ENCODE measurements at regions not wholly inside any gene's neighbourhood (a gene's known extent, or its start where the extent isn't known, plus 50 kb on each side); places are given as distances from the start of the nearest gene placed in this dataset.

- H3K9me3 ChIP-seq (ENCODE audit: control insufficient read depth in 2 of 3, insufficient read depth in 1 of 3, low read length in 3 of 3): no peaks in the 10 kb centered on the region
- no peaks in the 10 kb centered on the region for H3K27me3 ChIP-seq (ENCODE audit: control insufficient read depth, insufficient read depth, low read length)
- no peaks in the 10 kb centered on the region for H3K4me1 ChIP-seq (ENCODE audit: control insufficient read depth in 2 of 3, insufficient read depth in 2 of 3, low read depth in 1 of 3, low read length in 3 of 3)
- intact Hi-C loops (cut with DNase I): no loop called here
- no peak overlapping the region for H3K4me3 ChIP-seq (ENCODE audit: low read length in 3 of 3)
- H3K27ac ChIP-seq (ENCODE audit: low read depth in 2 of 2, low read length in 2 of 2): no peak overlapping the region
- DNase-seq (no peak), FAIRE-seq (no peak)
- TF ChIP-seq CTCF (IDR thresholded peaks at IDR 0.05; ENCODE audit: borderline replicate concordance, extremely low read depth, insufficient read depth): no peak
- H3K36me3 ChIP-seq (ENCODE audit: control insufficient read depth in 2 of 3, insufficient read depth in 3 of 3, low read length in 3 of 3): no peaks in the 10 kb centered on the region
- H3K9ac ChIP-seq (ENCODE audit: low read length in 3 of 3): no peak overlapping the region
Measured at GRCh38 chr21:38177919-38178652, 78.7 kb upstream of the KCNJ15 start.

GRCh38 chr21:38178653-38179470, 77.9 kb upstream of the KCNJ15 start:
- H3K36me3 ChIP-seq (ENCODE audit: control insufficient read depth in 2 of 3, insufficient read depth in 3 of 3, low read length in 3 of 3): no peaks in the 10 kb centered on the region
- TF ChIP-seq CTCF (IDR thresholded peaks at IDR 0.05; ENCODE audit: borderline replicate concordance, extremely low read depth, insufficient read depth): no peak
- no peak overlapping the region for H3K27ac ChIP-seq (ENCODE audit: low read depth in 2 of 2, low read length in 2 of 2)
- H3K9me3 ChIP-seq (ENCODE audit: control insufficient read depth in 2 of 3, insufficient read depth in 1 of 3, low read length in 3 of 3): no peaks in the 10 kb centered on the region
- H3K27me3 ChIP-seq (ENCODE audit: control insufficient read depth, insufficient read depth, low read length): no peaks in the 10 kb centered on the region
- no peak overlapping the region for H3K9ac ChIP-seq (ENCODE audit: low read length in 3 of 3)
- no peak for FAIRE-seq
- intact Hi-C loops (cut with DNase I): no loop called here
- H3K4me1 ChIP-seq (ENCODE audit: control insufficient read depth in 2 of 3, insufficient read depth in 2 of 3, low read depth in 1 of 3, low read length in 3 of 3): no peaks in the 10 kb centered on the region
- no peak for DNase-seq
- H3K4me3 ChIP-seq (ENCODE audit: low read length in 3 of 3): no peak overlapping the region

- intact Hi-C loops (cut with DNase I): no loop called here
- Histone ChIP-seq H3K36me3 (ENCODE audit: control insufficient read depth in 2 of 3, insufficient read depth in 3 of 3, low read length in 3 of 3) (no peaks in the 10 kb centered on the region), H3K9ac (ENCODE audit: low read length in 3 of 3) (no peak overlapping the region), H3K9me3 (ENCODE audit: control insufficient read depth in 2 of 3, insufficient read depth in 1 of 3, low read length in 3 of 3) (no peaks in the 10 kb centered on the region), H3K27me3 (ENCODE audit: control insufficient read depth, insufficient read depth, low read length) (no peaks in the 10 kb centered on the region), H3K4me3 (ENCODE audit: low read length in 3 of 3) (no peak overlapping the region), H3K4me1 (ENCODE audit: control insufficient read depth in 2 of 3, insufficient read depth in 2 of 3, low read depth in 1 of 3, low read length in 3 of 3) (no peaks in the 10 kb centered on the region), H3K27ac (ENCODE audit: low read depth in 2 of 2, low read length in 2 of 2) (no peak overlapping the region)
- DNase-seq: no peak
- TF ChIP-seq CTCF (IDR thresholded peaks at IDR 0.05; ENCODE audit: borderline replicate concordance, extremely low read depth, insufficient read depth): no peak
- no peak for FAIRE-seq
Measured at GRCh38 chr21:38179511-38179910, 77.3 kb upstream of the KCNJ15 start.
